ENCODE measurements at regions not wholly inside any gene's neighbourhood (a gene's known extent, or its start where the extent isn't known, plus 50 kb on each side); places are given as distances from the start of the nearest gene placed in this dataset.
"Not testable (repeated sequence)": the region's sequence is repeated elsewhere in the genome, so short reads cannot be mapped to it uniquely, and the experiment has no call there.

GRCh38 chr11:71173709-71174108 lies 78.7 kb downstream of the SHANK2 start:
- no peak overlapping the region for H3K27ac ChIP-seq
- TF ChIP-seq CTCF (IDR thresholded peaks at IDR 0.05) (no peak), ZFX (IDR thresholded peaks at IDR 0.05; ENCODE audit: borderline replicate concordance) (no peak)

GRCh38 chr11:71172680-71173079 lies 79.7 kb downstream of the SHANK2 start:
- no peak overlapping the region for H3K27ac ChIP-seq
- TF ChIP-seq ZFX (IDR thresholded peaks at IDR 0.05; ENCODE audit: borderline replicate concordance) (no peak), CTCF (IDR thresholded peaks at IDR 0.05) (no peak)

- no peak for TF ChIP-seq ZFX (IDR thresholded peaks at IDR 0.05; ENCODE audit: borderline replicate concordance)
- TF ChIP-seq CTCF (IDR thresholded peaks at IDR 0.05): no peak
- no peak overlapping the region for H3K27ac ChIP-seq
These were observed 80.8 kb downstream of the SHANK2 start for GRCh38 chr11:71171576-71171975.

- TF ChIP-seq ZFX (IDR thresholded peaks at IDR 0.05; ENCODE audit: borderline replicate concordance) (no peak), CTCF (IDR thresholded peaks at IDR 0.05) (no peak)
- H3K27ac ChIP-seq: no peak overlapping the region
These were observed 81.6 kb downstream of the SHANK2 start for GRCh38 chr11:71170624-71171423.

- H3K27ac ChIP-seq: no peak overlapping the region
- TF ChIP-seq CTCF (IDR thresholded peaks at IDR 0.05): no peak
- no peak for TF ChIP-seq ZFX (IDR thresholded peaks at IDR 0.05; ENCODE audit: borderline replicate concordance)
These were observed 83.1 kb downstream of the SHANK2 start for GRCh38 chr11:71169313-71169712.

GRCh38 chr11:71167814-71168213 lies 84.6 kb downstream of the SHANK2 start:
- H3K27ac ChIP-seq: not testable (repeated sequence)

- TF ChIP-seq CTCF (IDR thresholded peaks at IDR 0.05): no peak
- TF ChIP-seq ZFX (IDR thresholded peaks at IDR 0.05; ENCODE audit: borderline replicate concordance): no peak
- no peak overlapping the region for H3K27ac ChIP-seq
These were observed 86.6 kb downstream of the SHANK2 start for GRCh38 chr11:71165771-71166170.

GRCh38 chr11:71164621-71165020 lies 87.8 kb downstream of the SHANK2 start:
- H3K27ac ChIP-seq: no peak overlapping the region
- no peak for TF ChIP-seq ZFX (IDR thresholded peaks at IDR 0.05; ENCODE audit: borderline replicate concordance)
- no peak for TF ChIP-seq CTCF (IDR thresholded peaks at IDR 0.05)

Data from 22Rv1 (cell line).